GM12878 (cell line): ENCODE measurements at regions not wholly inside any gene's neighbourhood (a gene's known extent, or its start where the extent isn't known, plus 50 kb on each side); places are given as distances from the start of the nearest gene placed in this dataset.

Experiments
- ATAC-seq: fragments of 200-7000 bp; cut with Tn5 transposase; 3 replicates; pipeline ENCODE4 v1.9.1; 2020; ENCODE audit warnings: mild to moderate bottlenecking, moderate library complexity
- BruUV-seq: library from RNA; stranded (reverse); fragments of 400-500 nt; replicated peaks from 2 replicates; lab custom pipeline; 2021; lab: Mats Ljungman, UMichigan
- CTCF ChIA-PET: fragments of 300-600 bp; sonication (Branson Sonifier 250); formaldehyde crosslinking; extraction: SDS; loops from one replicate; lab custom pipeline; 2021; ENCODE audit warnings: inconsistent platforms; lab: Yijun Ruan, JAX
- POLR2A ChIA-PET: fragments of 350-600 bp; formaldehyde crosslinking; extraction: SDS; loops from one replicate; lab custom pipeline; 2021; ENCODE audit warnings: inconsistent platforms; lab: Charles Lee
- RAD21 ChIA-PET: fragments of 300-600 bp; sonication (Branson Sonifier 250); formaldehyde crosslinking; loops from one replicate; lab custom pipeline; 2023; ENCODE audit warnings: antibody characterized with exemption; ENCODE audit not compliant: unreplicated experiment; lab: Charles Lee
- SMC1A ChIA-PET: fragments of 300-600 bp; sonication (Branson Sonifier 250); formaldehyde crosslinking; loops from one replicate; lab custom pipeline; 2023; ENCODE audit not compliant: unreplicated experiment, uncharacterized antibody; lab: Charles Lee
- DNase-seq: peaks from one replicate; pipeline ENCODE4 v3.0.0-alpha.2; 2011; ENCODE audit warnings: low read depth, low spot score
- FAIRE-seq: peaks from 3 replicates; lab custom pipeline; 2011; peaks lifted over from hg19 to GRCh38; lab: Jason Lieb, UNC
- H2AFZ ChIP-seq: 2 replicates; pipeline ENCODE4 v1.6.0; 2011; ENCODE audit warnings: low read depth, low read length, control low read depth; ENCODE audit not compliant: control insufficient read depth
- H3K27ac ChIP-seq: 2 replicates; pipeline ENCODE4 v1.5.1; 2011; ENCODE audit warnings: control low read depth; ENCODE audit not compliant: control insufficient read depth, insufficient read depth
- H3K27me3 ChIP-seq, 2 experiments: replicated peaks in 1 of 2; 2 replicates each; pipeline versions ENCODE4 v1.6.0 to v1.6.1; 2011; ENCODE audit warnings: low read length in 1 of 2; ENCODE audit not compliant: control insufficient read depth in 2 of 2, insufficient read depth in 2 of 2
- H3K36me3 ChIP-seq, 2 experiments: 2 replicates each; pipeline ENCODE4 v1.5.1; 2011; ENCODE audit warnings: low read length in 1 of 2; ENCODE audit not compliant: control insufficient read depth in 2 of 2, insufficient read depth in 2 of 2
- H3K4me1 ChIP-seq: 2 replicates; pipeline ENCODE4 v1.6.1; 2011; ENCODE audit warnings: mild to moderate bottlenecking, low read length, moderate library complexity, mixed read lengths; ENCODE audit not compliant: control insufficient read depth, insufficient read depth
- H3K4me2 ChIP-seq: 2 replicates; pipeline ENCODE4 v1.6.0; 2011; ENCODE audit warnings: control low read depth; ENCODE audit not compliant: control insufficient read depth, insufficient read depth
- H3K4me3 ChIP-seq: fragments of 200-600 bp; sonication (generic); 2 replicates; pipeline ENCODE4 v1.5.1; 2016
- H3K79me2 ChIP-seq: 2 replicates; pipeline ENCODE4 v1.6.0; 2011; ENCODE audit warnings: low read length; ENCODE audit not compliant: control insufficient read depth, insufficient read depth
- H3K9ac ChIP-seq: 2 replicates; pipeline ENCODE4 v1.8.0; 2011; ENCODE audit warnings: low read length, control low read depth, mixed read lengths; ENCODE audit not compliant: control insufficient read depth, insufficient read depth
- H3K9me3 ChIP-seq: replicated peaks from 3 replicates; pipeline ENCODE4 v1.5.1; 2011; ENCODE audit warnings: mild to moderate bottlenecking, low read length; ENCODE audit not compliant: control insufficient read depth, insufficient read depth
- H4K20me1 ChIP-seq: 2 replicates; pipeline ENCODE4 v1.6.0; 2011; ENCODE audit not compliant: control insufficient read depth, insufficient read depth
- CBFB ChIP-seq: IDR thresholded peaks from 2 replicates; pipeline ENCODE4 v1.6.1; 2016; ENCODE audit warnings: antibody characterized with exemption, low read depth
- CHD4 ChIP-seq: fragments of 200-600 bp; sonication (generic); IDR thresholded peaks from 2 replicates; pipeline ENCODE4 v1.6.1; 2016; ENCODE audit warnings: mild to moderate bottlenecking
- HDGF ChIP-seq: fragments of 450-650 bp; IDR thresholded peaks from 2 replicates; pipeline ENCODE4 v1.6.1; 2016; ENCODE audit warnings: antibody characterized with exemption
- PAX8 ChIP-seq: fragments of 450-650 bp; IDR thresholded peaks from 2 replicates; pipeline ENCODE4 v1.6.1; 2017; ENCODE audit warnings: mild to moderate bottlenecking, moderate library complexity
- SMAD1 ChIP-seq: fragments of 450-650 bp; IDR thresholded peaks from 2 replicates; pipeline ENCODE4 v1.6.1; 2018; ENCODE audit warnings: mild to moderate bottlenecking, low read depth; ENCODE audit not compliant: partially characterized antibody
- SUPT20H ChIP-seq: IDR thresholded peaks from 2 replicates; pipeline ENCODE4 v1.6.1; 2011; ENCODE audit warnings: low read depth, mild to moderate bottlenecking, low read length, moderate library complexity, borderline replicate concordance; ENCODE audit not compliant: control insufficient read depth
- TCF12 ChIP-seq: IDR thresholded peaks from 2 replicates; pipeline ENCODE4 v1.6.1; 2011; ENCODE audit warnings: low read depth, mild to moderate bottlenecking, low read length
- ZNF384 ChIP-seq: IDR thresholded peaks from 2 replicates; pipeline ENCODE4 v1.6.1; 2012; ENCODE audit warnings: low read depth, mild to moderate bottlenecking, low read length, improper control_type of control experiment, borderline replicate concordance
- WGBS: methylation state at CpG from one replicate; pipeline ENCODE4 v1.1.6; 2016; ENCODE audit warnings: low lambda C conversion rate; ENCODE audit not compliant: insufficient replicate concordance, insufficient coverage; ENCODE audit errors: missing lambda C conversion rate; 5-methylcytosine and 5-hydroxymethylcytosine counted together
- in situ Hi-C: fragments of 300-500 bp; cut with MboI; formaldehyde crosslinking; loops from 9 replicates; pipeline ENCODE4 v1.14.3; 2018; ENCODE audit warnings: mixed read lengths
- intact Hi-C: fragments of 100-400 bp; cut with micrococcal nuclease; formaldehyde crosslinking; loops from one replicate; pipeline ENCODE4 v1.14.2; 2022; ENCODE audit not compliant: unreplicated experiment
- TF ChIP-seq, protein P1 (sequence below): fragments of 450-650 bp; IDR thresholded peaks from 2 replicates; pipeline ENCODE4 v1.6.1; 2018; ENCODE audit warnings: borderline replicate concordance, mild to moderate bottlenecking; ENCODE audit not compliant: partially characterized antibody
- TF ChIP-seq, protein P2 (sequence below): fragments of 450-650 bp; IDR thresholded peaks from 2 replicates; pipeline ENCODE4 v1.6.1; 2018; ENCODE audit warnings: mild to moderate bottlenecking, low read depth, moderate library complexity; ENCODE audit not compliant: partially characterized antibody

DNA sequence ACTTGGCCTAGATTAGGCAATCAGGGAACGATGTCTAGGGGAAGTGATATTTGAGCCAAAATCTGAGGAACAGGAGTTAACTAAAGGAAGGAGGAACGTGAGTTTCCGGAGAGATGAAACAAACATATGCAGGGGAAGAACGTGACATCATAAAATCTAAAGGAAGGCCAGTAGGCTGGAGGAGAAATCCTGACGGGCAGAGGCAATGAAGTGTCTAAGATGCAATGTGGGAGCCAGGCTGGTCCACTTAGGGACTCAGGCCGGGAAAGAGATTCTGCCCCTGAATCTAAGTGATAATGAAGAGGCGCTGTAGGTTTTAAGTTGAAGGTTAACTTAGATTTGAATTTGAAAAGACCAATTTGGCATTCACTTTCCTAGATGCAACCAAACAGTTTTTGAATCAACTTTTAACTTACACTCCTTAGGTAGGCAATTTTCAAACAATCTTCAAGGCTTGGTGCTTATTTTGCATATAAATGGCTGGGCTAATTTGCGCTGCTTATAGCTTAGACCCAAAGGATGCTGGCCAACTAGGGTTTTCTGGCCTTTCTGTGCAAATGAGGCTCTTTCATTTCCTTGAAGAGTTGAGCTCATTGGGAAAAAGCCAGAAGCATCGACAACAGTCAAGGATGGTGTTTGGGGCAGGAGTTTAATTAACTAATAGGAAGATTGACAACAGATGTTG is 221.7 kb downstream of the SOX11 start:
- TF ChIP-seq, protein P1, sequence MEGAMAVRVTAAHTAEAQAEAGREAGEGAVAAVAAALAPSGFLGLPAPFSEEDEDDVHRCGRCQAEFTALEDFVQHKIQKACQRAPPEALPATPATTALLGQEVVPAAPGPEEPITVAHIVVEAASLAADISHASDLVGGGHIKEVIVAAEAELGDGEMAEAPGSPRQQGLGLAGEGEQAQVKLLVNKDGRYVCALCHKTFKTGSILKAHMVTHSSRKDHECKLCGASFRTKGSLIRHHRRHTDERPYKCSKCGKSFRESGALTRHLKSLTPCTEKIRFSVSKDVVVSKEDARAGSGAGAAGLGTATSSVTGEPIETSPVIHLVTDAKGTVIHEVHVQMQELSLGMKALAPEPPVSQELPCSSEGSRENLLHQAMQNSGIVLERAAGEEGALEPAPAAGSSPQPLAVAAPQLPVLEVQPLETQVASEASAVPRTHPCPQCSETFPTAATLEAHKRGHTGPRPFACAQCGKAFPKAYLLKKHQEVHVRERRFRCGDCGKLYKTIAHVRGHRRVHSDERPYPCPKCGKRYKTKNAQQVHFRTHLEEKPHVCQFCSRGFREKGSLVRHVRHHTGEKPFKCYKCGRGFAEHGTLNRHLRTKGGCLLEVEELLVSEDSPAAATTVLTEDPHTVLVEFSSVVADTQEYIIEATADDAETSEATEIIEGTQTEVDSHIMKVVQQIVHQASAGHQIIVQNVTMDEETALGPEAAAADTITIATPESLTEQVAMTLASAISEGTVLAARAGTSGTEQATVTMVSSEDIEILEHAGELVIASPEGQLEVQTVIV = no peak
- TF ChIP-seq SMAD1 (no peak), CBFB (no peak), CHD4 (no peak), HDGF (no peak), TCF12 (no peak), SUPT20H (no peak), ZNF384 (no peak), PAX8 (no peak)
- TF ChIP-seq, protein P2, sequence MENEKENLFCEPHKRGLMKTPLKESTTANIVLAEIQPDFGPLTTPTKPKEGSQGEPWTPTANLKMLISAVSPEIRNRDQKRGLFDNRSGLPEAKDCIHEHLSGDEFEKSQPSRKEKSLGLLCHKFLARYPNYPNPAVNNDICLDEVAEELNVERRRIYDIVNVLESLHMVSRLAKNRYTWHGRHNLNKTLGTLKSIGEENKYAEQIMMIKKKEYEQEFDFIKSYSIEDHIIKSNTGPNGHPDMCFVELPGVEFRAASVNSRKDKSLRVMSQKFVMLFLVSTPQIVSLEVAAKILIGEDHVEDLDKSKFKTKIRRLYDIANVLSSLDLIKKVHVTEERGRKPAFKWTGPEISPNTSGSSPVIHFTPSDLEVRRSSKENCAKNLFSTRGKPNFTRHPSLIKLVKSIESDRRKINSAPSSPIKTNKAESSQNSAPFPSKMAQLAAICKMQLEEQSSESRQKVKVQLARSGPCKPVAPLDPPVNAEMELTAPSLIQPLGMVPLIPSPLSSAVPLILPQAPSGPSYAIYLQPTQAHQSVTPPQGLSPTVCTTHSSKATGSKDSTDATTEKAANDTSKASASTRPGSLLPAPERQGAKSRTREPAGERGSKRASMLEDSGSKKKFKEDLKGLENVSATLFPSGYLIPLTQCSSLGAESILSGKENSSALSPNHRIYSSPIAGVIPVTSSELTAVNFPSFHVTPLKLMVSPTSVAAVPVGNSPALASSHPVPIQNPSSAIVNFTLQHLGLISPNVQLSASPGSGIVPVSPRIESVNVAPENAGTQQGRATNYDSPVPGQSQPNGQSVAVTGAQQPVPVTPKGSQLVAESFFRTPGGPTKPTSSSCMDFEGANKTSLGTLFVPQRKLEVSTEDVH = no peak
- ChIA-PET POLR2A (no interaction called here), CTCF (interaction anchor here (1.3 kb wide), 1 partner anchor 11 kb away, joined by 3 read pairs; no protein-coding TSS in a partner anchor), SMC1A (no interaction called here), RAD21 (no interaction called here)
- Histone ChIP-seq H3K4me3 (no peak overlapping the region), H3K79me2 (no peaks in the 10 kb centered on the region), H3K27me3 (no peaks in the 10 kb centered on the region), H3K36me3 (no peaks in the 10 kb centered on the region), H2AFZ (no peak overlapping the region), H3K4me1 (no peaks in the 10 kb centered on the region), H3K27ac (no peak overlapping the region), H3K9me3 (no peaks in the 10 kb centered on the region), H3K4me2 (no peak overlapping the region), H3K9ac (no peak overlapping the region), H4K20me1 (no peaks in the 10 kb centered on the region)
- DNase-seq (no peak), FAIRE-seq (no peak), ATAC-seq (no peak)
- in situ Hi-C loops = no loop called here
- intact Hi-C loops = no loop called here
- BruUV-seq = no TSS peak
- 23% methylated on average over 9 of the region's 9 CpGs for WGBS
